WI38 (cell line): ENCODE measurements at regions not wholly inside any gene's neighbourhood (a gene's known extent, or its start where the extent isn't known, plus 50 kb on each side); places are given as distances from the start of the nearest gene placed in this dataset.

Experiments
- H3K4me3 ChIP-seq: 2 replicates; pipeline ENCODE4 v1.5.1; 2011; ENCODE audit warnings: low read depth, mild to moderate bottlenecking, control low read depth, low read length
- TF ChIP-seq, protein P1 (sequence below): IDR thresholded peaks from 2 replicates; pipeline ENCODE4 v1.5.1; 2012; ENCODE audit warnings: low read depth, mild to moderate bottlenecking, control low read depth, low read length

- H3K4me3 ChIP-seq: no peak overlapping the region
- TF ChIP-seq, protein P1, sequence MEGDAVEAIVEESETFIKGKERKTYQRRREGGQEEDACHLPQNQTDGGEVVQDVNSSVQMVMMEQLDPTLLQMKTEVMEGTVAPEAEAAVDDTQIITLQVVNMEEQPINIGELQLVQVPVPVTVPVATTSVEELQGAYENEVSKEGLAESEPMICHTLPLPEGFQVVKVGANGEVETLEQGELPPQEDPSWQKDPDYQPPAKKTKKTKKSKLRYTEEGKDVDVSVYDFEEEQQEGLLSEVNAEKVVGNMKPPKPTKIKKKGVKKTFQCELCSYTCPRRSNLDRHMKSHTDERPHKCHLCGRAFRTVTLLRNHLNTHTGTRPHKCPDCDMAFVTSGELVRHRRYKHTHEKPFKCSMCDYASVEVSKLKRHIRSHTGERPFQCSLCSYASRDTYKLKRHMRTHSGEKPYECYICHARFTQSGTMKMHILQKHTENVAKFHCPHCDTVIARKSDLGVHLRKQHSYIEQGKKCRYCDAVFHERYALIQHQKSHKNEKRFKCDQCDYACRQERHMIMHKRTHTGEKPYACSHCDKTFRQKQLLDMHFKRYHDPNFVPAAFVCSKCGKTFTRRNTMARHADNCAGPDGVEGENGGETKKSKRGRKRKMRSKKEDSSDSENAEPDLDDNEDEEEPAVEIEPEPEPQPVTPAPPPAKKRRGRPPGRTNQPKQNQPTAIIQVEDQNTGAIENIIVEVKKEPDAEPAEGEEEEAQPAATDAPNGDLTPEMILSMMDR: no peak
These were observed 567.8 kb upstream of the TBX3 start for GRCh38 chr12:115251727-115252126.

- TF ChIP-seq, protein P1: no peak
- H3K4me3 ChIP-seq: no peak overlapping the region
These were observed 565.8 kb upstream of the TBX3 start for GRCh38 chr12:115249671-115250278.

GRCh38 chr12:115245020-115245419, 561.0 kb upstream of the TBX3 start:
- TF ChIP-seq, protein P1: no peak
- no peak overlapping the region for H3K4me3 ChIP-seq

- TF ChIP-seq, protein P1: no peak
- H3K4me3 ChIP-seq: no peak overlapping the region
These were observed 560.1 kb upstream of the TBX3 start for GRCh38 chr12:115243933-115244628.

DNA sequence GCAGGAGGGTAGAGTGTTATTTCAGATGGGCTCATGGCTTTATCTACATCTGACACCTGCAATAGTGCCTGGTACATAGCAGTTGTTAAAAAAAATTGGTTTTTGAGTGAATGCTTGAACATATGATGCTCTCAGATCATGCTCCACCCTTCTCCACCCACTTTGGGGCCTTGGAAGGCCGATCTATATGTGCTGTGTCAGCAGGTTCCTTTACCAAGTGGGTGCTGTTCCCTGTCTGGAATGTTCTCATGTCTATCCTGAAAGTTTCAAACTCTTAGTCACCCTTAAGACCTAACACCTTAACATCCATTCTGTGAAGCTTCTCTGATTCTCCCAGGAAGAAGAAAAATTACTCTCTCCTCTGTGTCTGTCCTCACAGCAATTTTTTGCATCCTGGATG, 556.3 kb upstream of the TBX3 start:
- TF ChIP-seq, protein P1: no peak
- H3K4me3 ChIP-seq: no peak overlapping the region

- TF ChIP-seq, protein P1: no peak
- H3K4me3 ChIP-seq: no peak overlapping the region
These were observed 551.9 kb upstream of the TBX3 start for GRCh38 chr12:115235880-115236279.

DNA sequence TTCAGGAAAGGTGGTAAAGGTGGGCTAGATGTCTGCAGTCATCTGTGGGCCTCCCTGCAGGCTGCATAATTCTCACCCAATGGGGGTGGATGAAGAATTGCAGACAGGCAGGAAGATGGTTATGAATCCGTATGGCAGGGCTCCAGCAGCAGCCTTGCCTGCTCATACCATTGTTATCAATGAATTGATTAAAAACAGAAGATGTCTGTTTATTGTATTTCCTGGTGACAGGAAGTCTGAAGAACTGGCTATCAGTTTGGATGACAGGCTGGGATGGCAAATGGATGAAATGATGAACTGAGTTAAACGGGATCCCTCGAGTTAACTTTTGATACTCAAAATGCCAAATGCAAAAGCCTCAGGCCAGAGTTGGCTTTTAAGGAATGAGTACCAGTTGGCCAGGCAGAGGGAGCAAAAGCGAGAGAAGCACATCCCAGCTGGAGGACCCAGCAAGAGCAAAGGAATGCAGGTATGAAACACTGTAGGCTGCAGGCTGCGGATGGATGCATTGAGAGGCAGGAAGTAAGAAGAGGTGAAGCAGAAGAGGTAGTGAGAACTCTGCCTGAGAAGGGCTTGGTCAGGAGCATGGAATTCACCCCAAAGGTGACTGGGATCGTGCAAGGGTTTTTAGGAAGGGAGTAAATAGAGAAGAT, 550.0 kb upstream of the TBX3 start:
- no peak overlapping the region for H3K4me3 ChIP-seq
- TF ChIP-seq, protein P1: no peak
